H1 (cell line): ENCODE measurements at regions not wholly inside any gene's neighbourhood (a gene's known extent, or its start where the extent isn't known, plus 50 kb on each side); places are given as distances from the start of the nearest gene placed in this dataset.

Source experiments
- SUZ12 ChIP-seq: fragments of 200-600 bp; sonication (generic); IDR thresholded peaks from 2 replicates; pipeline ENCODE4 v1.6.1; 2012; ENCODE audit warnings: mild to moderate bottlenecking, inconsistent platforms, low read length, moderate library complexity, mixed read lengths
- TF ChIP-seq, protein P1 (sequence below), 3 experiments: IDR thresholded peaks; 1 replicate in 2 of 3; 2 replicates in 1 of 3; pipeline versions ENCODE4 v1.5.1 to v1.6.1; 2011; ENCODE audit warnings: low read length in 3 of 3, mild to moderate bottlenecking in 3 of 3, inconsistent platforms in 2 of 3, low read depth in 1 of 3, moderate library complexity in 1 of 3; ENCODE audit not compliant: insufficient read depth in 1 of 3; ENCODE audit errors: control extremely low read depth in 1 of 3
- TF ChIP-seq, protein P2 (sequence below): IDR thresholded peaks from 2 replicates; pipeline ENCODE4 v1.6.1; 2012; ENCODE audit warnings: low read length, inconsistent platforms

DNA sequence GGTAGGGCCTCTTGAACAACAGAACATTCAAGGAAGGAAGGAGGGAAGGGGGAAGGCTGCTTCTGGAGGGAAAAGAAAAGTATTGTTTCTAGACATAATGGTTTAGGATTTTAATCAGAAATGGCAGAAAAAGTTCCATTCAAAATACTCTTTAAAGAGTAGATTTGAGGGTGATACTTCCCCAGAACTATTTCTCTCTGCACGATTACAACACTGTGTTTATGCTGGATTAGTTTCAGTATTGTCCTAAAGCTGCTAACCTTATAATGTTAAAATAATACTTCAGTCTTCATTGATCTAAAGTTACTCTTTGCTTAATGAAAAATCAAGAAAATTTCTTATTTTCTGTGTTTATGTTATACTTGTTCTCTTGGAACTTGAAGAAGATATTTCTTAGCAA, 1026.3 kb upstream of the PABPC4L start:
- TF ChIP-seq, protein P1, sequence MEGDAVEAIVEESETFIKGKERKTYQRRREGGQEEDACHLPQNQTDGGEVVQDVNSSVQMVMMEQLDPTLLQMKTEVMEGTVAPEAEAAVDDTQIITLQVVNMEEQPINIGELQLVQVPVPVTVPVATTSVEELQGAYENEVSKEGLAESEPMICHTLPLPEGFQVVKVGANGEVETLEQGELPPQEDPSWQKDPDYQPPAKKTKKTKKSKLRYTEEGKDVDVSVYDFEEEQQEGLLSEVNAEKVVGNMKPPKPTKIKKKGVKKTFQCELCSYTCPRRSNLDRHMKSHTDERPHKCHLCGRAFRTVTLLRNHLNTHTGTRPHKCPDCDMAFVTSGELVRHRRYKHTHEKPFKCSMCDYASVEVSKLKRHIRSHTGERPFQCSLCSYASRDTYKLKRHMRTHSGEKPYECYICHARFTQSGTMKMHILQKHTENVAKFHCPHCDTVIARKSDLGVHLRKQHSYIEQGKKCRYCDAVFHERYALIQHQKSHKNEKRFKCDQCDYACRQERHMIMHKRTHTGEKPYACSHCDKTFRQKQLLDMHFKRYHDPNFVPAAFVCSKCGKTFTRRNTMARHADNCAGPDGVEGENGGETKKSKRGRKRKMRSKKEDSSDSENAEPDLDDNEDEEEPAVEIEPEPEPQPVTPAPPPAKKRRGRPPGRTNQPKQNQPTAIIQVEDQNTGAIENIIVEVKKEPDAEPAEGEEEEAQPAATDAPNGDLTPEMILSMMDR (IDR thresholded peaks at IDR 0.05; ENCODE audit: control extremely low read depth in 1 of 3, insufficient read depth in 1 of 3, low read depth in 1 of 3, low read length in 3 of 3): no peak
- TF ChIP-seq, protein P2, sequence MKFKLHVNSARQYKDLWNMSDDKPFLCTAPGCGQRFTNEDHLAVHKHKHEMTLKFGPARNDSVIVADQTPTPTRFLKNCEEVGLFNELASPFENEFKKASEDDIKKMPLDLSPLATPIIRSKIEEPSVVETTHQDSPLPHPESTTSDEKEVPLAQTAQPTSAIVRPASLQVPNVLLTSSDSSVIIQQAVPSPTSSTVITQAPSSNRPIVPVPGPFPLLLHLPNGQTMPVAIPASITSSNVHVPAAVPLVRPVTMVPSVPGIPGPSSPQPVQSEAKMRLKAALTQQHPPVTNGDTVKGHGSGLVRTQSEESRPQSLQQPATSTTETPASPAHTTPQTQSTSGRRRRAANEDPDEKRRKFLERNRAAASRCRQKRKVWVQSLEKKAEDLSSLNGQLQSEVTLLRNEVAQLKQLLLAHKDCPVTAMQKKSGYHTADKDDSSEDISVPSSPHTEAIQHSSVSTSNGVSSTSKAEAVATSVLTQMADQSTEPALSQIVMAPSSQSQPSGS: no peak
- TF ChIP-seq SUZ12: no peak
